IMR-90 (cell line): ENCODE measurements at regions not wholly inside any gene's neighbourhood (a gene's known extent, or its start where the extent isn't known, plus 50 kb on each side); places are given as distances from the start of the nearest gene placed in this dataset.

Experiments
- CHD1 ChIP-seq: IDR thresholded peaks from 2 replicates; pipeline ENCODE4 v1.6.1; 2012; ENCODE audit warnings: low read depth, low read length, improper control_type of control experiment
- MAZ ChIP-seq: IDR thresholded peaks from 2 replicates; pipeline ENCODE4 v1.6.1; 2012; ENCODE audit warnings: low read depth, mild to moderate bottlenecking, low read length, improper control_type of control experiment, moderate library complexity, borderline replicate concordance
- POLR2A ChIP-seq: IDR thresholded peaks from 2 replicates; pipeline ENCODE4 v1.6.1; 2012; ENCODE audit warnings: mild to moderate bottlenecking, low read depth, low read length
- TF ChIP-seq, protein P1 (sequence below): fragments of 150-350 bp; IDR thresholded peaks from 2 replicates; pipeline ENCODE4 v1.6.1; 2017; ENCODE audit warnings: mild to moderate bottlenecking, antibody characterized with exemption, low read length, low read depth
- TF ChIP-seq, protein P2 (sequence below): conservative IDR thresholded peaks from 2 replicates; pipeline ENCODE4 v1.5.1; 2012; ENCODE audit warnings: mild to moderate bottlenecking, low read depth, low read length, improper control_type of control experiment

DNA sequence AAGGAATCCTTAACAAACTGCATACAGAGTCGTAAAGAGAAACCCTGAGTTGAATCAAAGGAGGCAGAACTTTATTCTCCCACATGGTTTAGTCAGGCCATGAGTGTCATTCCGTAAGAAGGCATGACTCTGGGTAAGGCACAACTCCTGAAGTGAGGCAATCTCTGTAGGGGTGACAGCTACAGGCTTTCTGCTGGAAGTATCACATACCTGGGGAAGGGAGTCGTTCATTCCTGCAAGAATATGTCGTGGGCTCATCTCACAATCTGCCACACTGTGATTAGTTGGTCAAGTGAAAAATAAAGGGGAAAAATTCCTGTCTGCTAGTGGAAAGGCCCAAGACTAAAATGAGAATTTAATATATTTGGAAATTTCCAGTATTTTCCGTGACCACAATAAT, 392.6 kb downstream of the POM121L12 start:
- TF ChIP-seq, protein P1, sequence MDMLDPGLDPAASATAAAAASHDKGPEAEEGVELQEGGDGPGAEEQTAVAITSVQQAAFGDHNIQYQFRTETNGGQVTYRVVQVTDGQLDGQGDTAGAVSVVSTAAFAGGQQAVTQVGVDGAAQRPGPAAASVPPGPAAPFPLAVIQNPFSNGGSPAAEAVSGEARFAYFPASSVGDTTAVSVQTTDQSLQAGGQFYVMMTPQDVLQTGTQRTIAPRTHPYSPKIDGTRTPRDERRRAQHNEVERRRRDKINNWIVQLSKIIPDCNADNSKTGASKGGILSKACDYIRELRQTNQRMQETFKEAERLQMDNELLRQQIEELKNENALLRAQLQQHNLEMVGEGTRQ: no peak
- TF ChIP-seq, protein P2, sequence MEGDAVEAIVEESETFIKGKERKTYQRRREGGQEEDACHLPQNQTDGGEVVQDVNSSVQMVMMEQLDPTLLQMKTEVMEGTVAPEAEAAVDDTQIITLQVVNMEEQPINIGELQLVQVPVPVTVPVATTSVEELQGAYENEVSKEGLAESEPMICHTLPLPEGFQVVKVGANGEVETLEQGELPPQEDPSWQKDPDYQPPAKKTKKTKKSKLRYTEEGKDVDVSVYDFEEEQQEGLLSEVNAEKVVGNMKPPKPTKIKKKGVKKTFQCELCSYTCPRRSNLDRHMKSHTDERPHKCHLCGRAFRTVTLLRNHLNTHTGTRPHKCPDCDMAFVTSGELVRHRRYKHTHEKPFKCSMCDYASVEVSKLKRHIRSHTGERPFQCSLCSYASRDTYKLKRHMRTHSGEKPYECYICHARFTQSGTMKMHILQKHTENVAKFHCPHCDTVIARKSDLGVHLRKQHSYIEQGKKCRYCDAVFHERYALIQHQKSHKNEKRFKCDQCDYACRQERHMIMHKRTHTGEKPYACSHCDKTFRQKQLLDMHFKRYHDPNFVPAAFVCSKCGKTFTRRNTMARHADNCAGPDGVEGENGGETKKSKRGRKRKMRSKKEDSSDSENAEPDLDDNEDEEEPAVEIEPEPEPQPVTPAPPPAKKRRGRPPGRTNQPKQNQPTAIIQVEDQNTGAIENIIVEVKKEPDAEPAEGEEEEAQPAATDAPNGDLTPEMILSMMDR: no peak
- TF ChIP-seq MAZ: no peak
- TF ChIP-seq CHD1: no peak
- no peak for TF ChIP-seq POLR2A
